ENCODE measurements at regions not wholly inside any gene's neighbourhood (a gene's known extent, or its start where the extent isn't known, plus 50 kb on each side); places are given as distances from the start of the nearest gene placed in this dataset.

DNA sequence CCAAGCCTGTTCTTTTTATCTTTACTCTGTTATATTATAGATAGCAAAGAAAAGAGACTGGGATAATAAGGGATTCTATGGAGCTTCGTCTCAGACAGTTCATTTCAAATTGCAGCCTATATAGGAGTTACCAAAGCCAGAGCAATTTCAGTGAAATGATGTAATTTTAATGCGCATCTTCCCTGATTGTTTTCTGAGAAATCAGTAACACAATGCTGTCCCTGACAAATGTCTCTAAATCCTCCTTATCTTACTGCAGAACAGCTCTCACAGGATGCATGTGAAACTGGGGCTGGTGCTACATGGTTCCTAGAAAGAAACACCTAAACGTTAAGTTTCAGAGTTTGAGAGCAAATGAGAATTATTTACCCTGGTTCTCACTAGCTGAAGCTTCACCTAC lies 467.9 kb upstream of the ANO3 start:
- no peak for DNase-seq

DNA sequence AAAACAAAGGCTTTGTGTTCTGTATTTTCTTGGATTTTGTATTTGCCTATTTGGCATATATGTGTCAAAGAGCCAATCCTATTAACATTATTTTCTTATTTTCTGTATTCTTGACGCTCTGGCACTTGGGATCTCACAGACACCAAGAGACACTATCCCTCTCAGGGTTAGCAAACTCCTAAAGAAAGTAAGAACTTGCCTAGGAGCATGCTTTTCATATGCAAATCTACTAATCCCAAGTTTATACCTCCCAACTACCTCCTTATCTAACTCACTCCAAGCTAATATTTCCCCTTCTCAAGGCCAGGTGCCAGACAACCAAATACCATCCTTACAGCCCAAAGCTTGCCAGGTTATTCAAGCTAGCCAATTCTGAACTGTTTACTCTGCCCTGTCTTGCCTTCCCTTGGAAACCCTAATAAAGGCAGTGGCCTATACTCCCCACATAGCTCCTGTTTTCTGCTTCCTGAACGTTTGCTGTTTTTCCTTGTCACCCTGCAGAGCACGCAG lies 455.4 kb upstream of the ANO3 start:
- no peak for DNase-seq

DNA sequence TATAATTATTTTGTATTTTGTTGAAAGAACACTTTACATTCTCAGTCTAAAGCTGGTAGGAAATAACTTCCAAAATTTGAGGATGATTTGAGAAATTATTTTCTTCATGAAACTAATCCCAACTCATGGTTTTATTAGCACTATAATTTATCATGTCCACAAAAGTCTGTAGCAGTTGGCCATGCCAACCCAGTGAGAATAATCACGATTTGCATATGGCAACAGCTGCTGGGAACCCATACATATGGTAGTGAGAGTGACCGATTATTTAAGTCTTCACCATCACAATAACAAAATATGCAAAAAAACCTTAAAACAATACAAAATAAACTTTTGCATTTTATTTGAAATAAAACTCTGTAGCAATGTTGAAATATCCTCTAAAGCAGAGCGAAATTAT lies 445.9 kb upstream of the ANO3 start:
- no peak for DNase-seq

DNA sequence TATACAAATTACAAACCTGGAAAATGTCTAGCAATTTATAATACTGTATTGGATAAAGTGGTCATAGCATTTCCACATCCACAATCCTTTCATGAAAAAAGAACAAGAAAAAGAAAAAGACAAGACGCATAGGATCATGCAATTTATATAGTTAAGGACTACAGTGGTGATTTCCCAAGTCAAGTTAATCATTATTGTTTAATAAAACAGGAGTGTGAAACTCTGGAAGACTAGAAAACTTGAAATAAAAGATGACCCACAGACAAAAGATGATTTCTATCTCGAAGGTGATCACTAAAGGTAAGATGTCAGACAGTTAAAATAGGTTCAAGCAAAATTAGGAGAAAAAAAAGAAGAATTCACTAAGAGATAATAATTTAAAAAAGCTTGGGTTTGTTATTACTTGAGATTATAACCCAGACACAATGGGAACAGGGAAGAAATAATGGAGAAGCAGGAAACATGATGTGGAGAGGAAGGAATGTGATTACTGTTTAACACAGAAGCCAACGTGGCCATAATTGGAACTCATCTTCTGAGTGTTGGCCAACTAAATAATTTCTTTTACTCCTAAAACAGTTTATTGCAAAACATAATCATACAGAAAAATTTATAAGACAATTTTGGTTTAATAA lies 441.2 kb upstream of the ANO3 start:
- no peak for DNase-seq

DNA sequence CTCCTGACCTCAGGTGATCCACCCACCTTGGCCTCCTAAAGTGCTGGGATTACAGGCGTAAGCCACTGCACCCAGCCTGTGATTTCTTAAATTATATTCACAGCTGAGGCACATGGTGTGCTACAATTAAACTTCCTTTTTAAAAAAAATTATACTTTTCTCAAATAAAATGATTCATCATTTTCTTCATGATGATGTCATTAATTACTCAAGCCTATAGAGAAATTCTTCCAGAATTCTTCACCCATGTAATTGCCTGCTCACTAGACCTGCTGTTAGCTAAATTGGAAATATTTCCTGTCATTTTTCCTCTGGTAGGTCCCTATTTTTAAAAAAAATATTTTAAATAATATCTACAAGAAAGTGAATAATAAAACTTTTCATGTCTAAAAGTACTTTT lies 440.0 kb upstream of the ANO3 start:
- no peak for DNase-seq

DNA sequence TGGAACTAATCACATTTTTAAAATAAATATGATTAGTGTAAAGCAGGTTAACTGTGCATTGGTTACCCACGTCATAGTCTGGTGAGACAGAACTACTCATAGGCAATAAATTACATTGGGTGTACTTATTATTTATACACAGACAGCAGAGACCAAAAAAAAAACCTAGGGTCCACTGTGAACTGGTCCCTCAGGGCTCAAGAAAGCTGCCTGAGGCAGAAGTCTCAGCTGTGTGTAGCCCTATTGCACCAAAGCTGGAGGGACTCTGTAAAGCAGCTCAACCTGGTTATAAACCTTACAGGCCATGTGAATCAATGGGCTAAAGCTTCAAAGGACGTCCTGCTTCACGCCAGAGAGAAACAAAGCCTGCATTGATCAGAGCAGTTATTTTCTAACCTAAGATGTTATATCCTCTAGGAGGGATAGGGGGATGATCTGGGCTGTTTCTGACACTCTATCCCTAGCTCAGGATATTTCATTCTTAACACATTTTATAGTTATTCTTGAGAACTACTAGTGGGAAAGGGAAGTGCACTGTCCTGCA lies 432.2 kb upstream of the ANO3 start:
- DNase-seq = no peak

DNA sequence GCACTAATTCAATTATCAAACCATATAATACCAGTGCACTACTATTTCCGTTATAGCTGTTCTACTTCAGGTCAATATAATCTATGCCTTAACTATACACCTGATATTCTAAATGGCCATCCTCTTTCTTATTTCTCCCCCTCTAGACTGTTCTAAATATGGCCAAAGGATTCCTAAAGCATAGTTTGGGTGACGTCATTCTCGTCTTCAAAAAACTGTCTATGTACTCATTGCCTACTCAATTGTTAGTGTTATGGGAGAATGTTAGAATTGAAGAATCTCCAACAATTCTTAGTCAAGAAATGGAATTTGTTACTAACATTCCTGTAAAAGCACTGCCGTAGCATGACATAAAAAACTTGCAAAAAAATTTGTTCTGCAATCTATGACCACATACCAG lies 431.1 kb upstream of the ANO3 start:
- DNase-seq = no peak

DNA sequence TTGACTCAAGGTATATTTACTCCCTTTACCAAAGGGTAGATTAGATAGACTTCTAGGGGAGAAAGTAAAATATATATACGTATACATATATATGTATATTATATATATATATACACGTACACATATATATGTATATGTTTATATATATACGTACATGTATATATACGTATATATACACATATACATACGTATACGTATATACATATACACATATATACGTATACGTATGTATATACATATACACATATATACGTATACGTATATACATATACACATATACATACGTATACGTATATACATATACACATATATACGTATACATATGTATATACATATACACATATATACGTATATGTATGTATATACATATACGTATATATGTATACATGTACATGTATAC lies 430.5 kb upstream of the ANO3 start:
- no peak for DNase-seq

DNA sequence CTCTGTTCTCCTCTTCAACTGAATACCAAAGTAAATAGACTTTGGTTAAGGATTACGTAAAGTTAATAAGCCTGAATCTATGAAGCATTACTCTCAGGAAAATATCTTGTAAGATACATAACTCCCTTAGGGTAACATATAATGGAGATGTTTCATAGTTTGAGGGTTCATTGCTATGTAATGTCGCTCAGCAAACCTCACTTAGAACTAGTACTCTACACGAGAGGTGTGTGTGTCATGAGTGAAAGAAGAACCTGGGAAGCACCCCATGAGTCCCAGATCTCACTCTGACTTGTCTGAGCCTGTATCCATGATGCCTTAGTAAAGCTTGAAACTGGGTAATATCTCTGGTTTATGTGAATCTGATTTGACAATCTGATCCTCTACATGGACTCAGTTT lies 429.5 kb upstream of the ANO3 start:
- no peak for DNase-seq

DNA sequence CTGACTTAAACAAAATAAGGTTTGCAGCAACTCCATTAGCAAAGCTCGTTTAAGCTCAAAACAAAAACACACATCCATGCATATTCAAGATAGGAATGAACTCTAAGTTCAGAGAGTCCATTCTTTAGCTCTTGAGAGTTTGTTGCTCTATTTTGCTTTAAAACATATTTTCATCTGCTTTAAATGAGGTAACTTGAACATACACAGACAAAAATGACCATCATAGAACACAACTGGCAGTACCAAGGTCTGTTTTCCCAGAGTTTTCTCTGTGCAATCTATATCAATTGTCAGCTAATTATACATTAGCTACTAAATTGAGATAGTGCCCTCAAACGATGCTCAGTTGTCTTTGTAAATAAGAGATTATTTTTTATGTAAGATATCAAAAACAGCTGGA lies 423.2 kb upstream of the ANO3 start:
- no peak for DNase-seq

DNA sequence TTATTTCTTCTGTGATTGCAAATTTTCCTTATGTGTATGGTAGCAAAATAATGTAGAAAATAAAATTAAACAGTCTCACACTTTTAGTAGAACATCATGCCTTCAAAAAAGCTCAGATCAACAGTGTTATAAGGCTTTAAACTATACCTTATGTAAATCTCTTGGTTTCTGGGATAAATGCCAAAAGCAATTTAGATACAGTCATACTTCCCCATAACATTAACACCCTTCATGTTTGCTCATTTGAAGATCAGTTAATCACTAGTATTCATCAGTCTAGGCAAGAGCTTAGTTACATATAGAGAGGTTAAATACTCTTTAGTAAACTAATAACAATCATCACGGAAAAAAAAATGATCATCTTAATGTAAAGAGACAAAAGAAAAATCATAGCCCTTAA lies 421.8 kb upstream of the ANO3 start:
- DNase-seq = no peak

DNA sequence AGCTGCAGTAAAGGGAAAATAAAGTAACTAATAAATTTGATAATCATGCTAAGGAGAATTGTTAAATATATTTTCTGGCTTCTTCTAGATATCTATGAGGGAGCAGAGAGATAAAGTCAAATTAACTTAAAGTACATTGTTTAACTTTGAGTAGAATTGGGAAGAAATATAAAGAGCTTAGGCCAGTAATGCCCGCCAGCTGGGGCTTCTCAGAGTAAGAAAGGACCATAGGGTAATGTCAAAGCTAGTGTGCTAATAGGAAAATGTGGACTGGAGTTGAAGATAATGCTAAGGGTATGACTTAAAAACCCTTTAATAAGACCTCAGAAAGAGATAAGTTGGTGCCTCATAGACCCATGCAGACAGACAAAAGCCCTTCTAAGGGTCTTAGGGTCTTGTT lies 411.6 kb upstream of the ANO3 start:
- no peak for DNase-seq

DNA sequence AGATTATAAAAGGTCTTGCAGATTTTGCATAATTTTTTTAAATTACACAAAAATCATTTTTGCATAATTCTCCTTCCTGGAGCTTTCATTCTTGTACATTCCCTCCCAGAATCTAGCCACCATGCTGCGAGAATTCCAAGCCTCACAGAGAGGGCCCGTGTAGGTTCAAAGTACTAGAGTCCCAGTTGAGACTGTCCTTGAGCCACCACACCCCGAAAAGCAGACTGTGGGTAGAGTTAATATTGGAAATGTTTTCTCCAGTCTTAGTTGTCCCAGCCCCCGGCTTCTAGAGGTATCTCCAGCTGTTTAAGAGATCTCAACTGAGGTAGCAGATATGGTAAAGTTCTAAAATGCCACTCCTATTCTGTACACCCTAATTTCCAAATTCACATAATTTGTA lies 407.3 kb upstream of the ANO3 start:
- DNase-seq = no peak

DNA sequence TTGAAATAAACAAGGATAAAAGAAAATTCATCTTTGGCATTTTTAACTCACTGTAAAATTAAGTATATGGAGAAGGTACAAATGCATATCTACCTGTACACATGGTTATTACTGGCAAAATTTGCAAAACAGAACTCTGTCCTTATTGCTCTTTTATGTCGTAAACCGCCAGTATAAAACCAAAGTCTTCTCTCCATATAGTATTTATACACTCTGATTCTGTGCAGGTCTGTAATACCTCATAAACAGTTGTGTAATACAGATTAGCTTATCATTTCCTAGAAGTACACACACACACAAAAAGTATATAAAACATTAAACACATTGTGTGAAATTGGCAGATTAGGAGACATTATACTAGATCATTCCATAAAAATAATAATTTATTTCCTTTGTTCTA lies 406.6 kb upstream of the ANO3 start:
- DNase-seq = no peak

DNA sequence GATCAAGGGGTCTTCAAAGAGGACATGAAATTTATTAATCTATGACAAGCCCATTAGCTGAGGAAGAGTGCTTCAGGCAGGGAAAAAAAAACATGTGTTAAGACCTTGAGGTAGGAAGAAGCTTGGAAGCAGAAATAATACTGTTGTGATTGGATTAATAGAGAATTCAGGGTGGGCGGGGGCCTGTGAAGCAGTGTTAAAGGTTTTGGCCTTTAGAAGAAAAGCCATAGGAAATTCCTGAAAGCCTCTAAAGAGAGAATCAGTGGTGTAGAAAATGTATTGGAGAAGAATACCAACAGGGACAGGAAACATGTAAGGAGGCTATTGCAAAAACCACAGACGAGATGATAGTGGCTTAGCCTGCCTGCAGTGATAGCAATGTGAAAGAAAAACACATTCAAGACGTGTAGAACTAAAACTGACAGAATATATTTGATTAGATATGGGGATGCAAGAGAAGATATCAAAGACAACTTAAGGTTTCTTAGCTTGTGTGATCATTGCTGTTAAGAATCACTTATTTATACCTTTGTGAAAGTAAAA lies 404.4 kb upstream of the ANO3 start:
- DNase-seq = no peak

DNA sequence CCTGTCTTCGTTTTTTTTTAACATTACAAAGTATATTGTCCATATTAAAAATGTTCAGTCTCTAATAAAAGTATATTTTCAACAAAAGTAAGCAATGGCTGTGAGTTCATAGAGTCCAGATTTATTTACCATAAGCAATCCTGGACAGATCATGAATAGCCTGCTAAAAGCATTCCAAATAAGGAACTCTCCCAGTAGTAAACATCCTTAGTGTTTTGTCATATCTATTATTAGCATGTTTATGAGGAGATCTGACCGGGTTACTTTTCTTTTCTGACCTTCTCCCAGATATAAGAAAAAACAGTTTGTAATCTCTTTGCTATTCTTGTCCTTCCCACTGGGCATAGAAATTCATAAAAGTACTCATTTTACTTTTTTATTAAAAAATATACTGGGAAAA lies 403.9 kb upstream of the ANO3 start:
- DNase-seq = no peak

DNA sequence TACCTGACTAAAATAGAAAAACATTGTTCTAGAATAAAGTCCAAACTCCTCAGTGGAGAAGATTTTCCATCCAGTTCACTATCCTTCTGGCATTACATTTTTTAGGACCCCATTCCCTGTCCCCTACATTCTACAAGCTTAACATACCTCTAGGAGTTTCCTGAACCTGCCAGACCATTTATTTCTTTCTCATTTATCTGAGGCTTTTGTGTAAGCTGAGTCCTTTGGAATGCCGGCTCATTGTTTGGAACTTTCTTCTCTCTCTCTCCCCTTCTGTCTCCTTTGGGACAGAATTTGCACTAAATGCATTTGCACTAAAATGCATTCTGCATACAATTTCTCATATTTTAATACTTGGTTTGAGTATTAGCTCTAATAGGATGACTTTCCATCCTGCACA lies 393.0 kb upstream of the ANO3 start:
- DNase-seq = no peak

DNA sequence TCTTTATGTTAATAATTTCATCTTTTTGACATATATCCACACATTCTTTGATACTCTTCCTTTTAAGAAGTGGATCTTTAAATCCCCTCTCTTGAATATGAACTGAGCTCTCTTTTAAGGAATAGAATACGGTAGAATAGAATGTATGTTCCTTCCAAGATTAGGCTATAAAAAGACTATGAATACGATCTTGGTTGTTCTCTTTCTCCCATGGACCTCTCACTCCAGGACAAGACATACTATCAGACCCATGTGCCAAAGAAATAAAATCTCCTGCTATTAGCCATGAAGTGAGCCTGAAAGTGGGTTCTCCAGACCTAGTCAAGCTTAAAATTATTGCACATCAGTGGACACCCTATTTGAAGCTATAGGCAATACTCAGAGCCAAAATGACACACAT lies 392.2 kb upstream of the ANO3 start:
- no peak for DNase-seq

DNA sequence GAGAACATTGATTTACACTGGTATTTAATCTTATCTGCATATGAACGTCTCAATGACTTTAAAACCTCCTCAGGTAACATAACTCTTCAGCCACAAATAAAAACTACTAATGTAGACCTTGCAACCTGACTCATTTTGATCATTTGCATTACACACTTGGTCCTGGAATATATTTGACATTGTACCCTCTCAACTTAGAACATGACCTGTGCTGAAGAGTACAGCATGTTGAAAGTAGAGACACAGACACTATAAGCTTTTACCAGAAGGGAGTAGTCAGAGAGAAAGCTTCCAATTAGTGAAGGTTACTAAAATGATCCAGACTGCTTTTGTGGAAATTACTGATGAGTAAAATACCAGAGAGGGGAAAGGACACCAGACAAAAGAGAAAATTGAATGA lies 390.6 kb upstream of the ANO3 start:
- no peak for DNase-seq

DNA sequence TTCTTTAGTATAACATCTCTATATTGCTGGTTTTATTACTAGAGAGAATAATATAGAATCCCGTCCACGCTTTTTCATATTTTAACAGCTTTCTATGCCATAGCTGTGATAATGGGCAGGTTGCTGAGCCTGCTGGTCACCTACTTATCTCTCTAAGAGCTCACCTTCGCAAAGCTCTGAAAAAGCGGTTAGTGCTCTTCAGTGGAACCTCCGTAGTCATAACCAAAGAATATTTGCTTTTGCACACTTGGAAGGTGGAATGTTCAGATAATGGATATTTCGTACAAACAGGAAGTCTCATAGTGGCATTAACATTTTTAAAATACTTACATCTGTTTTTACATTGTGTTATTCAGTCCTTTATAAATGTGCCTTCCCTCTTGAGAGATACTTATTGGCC lies 388.9 kb upstream of the ANO3 start:
- no peak for DNase-seq

DNA sequence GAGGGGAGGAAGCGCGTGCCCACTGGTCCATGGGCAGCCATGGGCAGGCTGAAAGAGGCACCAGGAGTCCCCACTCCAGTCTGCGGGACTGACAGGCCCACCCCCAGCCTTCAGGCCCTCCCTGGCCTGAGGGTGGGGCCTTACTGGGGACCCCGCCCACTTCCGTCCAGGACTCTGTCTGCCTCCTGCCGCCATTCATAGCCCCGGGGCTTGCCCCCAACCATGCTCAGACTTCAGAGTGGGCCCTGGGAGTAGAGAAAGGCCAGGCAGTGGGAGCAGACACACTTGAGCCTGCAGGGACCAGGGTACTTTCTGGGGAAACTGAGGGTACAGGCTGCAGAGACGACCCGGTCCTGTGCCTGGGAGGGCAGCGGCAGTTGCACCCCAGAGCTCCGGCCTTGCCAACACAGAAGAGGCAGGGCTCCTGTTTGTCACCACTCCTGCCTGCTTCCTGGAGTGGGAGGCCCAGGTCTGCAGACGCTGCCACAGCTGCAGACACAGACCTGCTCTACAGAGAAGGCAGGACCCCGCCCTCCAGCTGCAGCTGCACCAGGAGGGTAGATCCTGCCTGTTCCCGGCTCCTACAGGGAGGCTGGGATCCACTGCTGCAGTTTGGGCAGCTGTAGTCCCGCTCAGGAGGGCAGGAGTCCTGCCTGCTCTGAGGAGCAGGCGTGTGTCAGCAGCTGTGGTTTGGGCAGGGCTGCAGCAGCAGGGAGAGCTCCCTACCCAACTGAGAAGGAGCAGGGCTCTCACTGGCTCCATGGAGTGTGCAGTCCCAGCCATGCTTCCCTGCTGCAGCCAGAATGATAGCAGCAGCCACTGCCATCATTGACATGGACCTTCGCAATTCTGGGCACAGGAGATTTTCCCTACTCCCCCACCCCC lies 387.9 kb upstream of the ANO3 start:
- DNase-seq = no peak

DNA sequence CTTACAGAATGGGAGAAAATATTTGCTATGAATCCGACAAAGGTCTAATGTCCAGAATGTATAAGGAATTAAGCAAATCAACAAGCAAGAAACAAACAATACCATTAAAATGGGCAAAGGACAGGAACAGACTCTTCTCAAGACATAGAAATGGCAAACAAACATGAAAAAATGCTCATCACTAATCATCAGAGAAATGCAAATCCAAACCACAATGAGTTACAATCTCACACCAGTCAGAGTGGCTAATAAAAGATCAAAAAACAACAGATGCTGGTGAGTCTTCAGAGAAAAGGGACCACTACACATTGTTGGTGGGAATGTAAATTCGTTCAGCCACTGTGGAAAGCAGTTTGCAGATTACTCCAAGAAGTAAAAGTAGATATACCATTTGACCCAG lies 382.0 kb upstream of the ANO3 start:
- DNase-seq = no peak

DNA sequence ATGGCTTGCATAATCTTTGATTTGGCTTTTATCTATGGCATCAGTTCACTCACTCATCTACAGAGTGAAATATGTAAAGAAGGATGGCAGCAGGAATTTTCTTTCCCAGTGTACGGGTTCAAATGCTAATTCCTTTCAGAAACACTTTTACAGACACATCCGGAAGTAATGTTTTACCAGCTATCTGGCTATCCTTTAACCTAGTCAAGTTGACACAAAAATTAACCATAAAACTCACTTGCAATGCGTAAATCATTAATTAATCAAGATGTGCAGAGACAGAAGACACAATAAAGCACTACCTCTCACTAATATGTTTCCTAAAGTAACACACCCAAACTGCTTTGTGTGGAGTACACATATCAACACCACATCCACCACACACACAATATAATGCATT lies 378.9 kb upstream of the ANO3 start:
- no peak for DNase-seq

Data from hypothalamus (tissue), 51 donors.